RWPE1 (cell line): ENCODE measurements at regions not wholly inside any gene's neighbourhood (a gene's known extent, or its start where the extent isn't known, plus 50 kb on each side); places are given as distances from the start of the nearest gene placed in this dataset.

Experiments used
- CTCF ChIA-PET: fragments of 350-600 bp; sonication (Branson Sonifier 250); formaldehyde crosslinking; extraction: SDS; loops from one replicate; lab custom pipeline; 2021; lab: Yijun Ruan, JAX
- POLR2A ChIA-PET: fragments of 400-600 bp; formaldehyde crosslinking; extraction: SDS; loops from one replicate; lab custom pipeline; 2020; ENCODE audit warnings: antibody characterized with exemption; ENCODE audit not compliant: low non-redundant PET; lab: Yijun Ruan, JAX
- DNase-seq: peaks from one replicate; pipeline ENCODE4 v3.0.0; 2012; ENCODE audit warnings: low spot score
- H3K27ac ChIP-seq: fragments of 450-650 bp; 2 replicates; pipeline ENCODE4 v1.5.1; 2017
- TF ChIP-seq, protein P1 (sequence below): fragments of 450-650 bp; conservative IDR thresholded peaks from 2 replicates; pipeline ENCODE4 v1.5.1; 2017; ENCODE audit warnings: low read depth, mild to moderate bottlenecking

DNA sequence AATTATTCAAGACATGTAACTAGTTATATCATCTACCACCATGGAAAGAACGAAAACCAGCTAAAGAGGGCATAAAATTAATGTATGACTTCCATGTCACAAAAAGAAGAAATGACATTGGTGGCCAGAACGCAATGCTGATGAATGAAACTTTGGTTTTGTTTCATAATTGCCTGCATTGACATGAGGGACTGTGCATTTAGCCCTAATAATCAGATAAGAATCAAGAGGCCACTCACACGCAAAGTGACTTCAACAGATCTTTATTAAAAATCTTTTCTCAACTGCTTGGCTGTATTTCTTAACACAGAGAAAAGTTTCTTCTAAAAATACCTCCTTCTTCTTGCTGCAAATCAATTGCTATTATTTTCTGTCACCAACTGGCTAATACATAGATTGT, 184.7 kb upstream of the RUNX1 start:
- DNase-seq, result no peak
- POLR2A ChIA-PET, result no interaction called here
- CTCF ChIA-PET, result no interaction called here
- TF ChIP-seq, protein P1, sequence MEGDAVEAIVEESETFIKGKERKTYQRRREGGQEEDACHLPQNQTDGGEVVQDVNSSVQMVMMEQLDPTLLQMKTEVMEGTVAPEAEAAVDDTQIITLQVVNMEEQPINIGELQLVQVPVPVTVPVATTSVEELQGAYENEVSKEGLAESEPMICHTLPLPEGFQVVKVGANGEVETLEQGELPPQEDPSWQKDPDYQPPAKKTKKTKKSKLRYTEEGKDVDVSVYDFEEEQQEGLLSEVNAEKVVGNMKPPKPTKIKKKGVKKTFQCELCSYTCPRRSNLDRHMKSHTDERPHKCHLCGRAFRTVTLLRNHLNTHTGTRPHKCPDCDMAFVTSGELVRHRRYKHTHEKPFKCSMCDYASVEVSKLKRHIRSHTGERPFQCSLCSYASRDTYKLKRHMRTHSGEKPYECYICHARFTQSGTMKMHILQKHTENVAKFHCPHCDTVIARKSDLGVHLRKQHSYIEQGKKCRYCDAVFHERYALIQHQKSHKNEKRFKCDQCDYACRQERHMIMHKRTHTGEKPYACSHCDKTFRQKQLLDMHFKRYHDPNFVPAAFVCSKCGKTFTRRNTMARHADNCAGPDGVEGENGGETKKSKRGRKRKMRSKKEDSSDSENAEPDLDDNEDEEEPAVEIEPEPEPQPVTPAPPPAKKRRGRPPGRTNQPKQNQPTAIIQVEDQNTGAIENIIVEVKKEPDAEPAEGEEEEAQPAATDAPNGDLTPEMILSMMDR, result no peak
- H3K27ac ChIP-seq, result no peak overlapping the region

GRCh38 chr21:35232545-35233176, 183.6 kb upstream of the RUNX1 start:
- TF ChIP-seq, protein P1, result no peak
- ChIA-PET CTCF (interaction anchor here (0.8 kb wide), 1 partner anchor 157 kb away, joined by 3 read pairs; no protein-coding TSS in a partner anchor), POLR2A (no interaction called here)
- H3K27ac ChIP-seq, result no peak overlapping the region
- DNase-seq, result peak; percentile 47

- H3K27ac ChIP-seq, result no peak overlapping the region
- ChIA-PET CTCF (interaction anchor here (0.6 kb wide), 1 partner anchor 49 kb away, joined by 3 read pairs; no protein-coding TSS in a partner anchor), POLR2A (no interaction called here)
- TF ChIP-seq, protein P1, result no peak
- DNase-seq, result peak; percentile 26
These were observed 182.0 kb upstream of the RUNX1 start for GRCh38 chr21:35231090-35231489.

DNA sequence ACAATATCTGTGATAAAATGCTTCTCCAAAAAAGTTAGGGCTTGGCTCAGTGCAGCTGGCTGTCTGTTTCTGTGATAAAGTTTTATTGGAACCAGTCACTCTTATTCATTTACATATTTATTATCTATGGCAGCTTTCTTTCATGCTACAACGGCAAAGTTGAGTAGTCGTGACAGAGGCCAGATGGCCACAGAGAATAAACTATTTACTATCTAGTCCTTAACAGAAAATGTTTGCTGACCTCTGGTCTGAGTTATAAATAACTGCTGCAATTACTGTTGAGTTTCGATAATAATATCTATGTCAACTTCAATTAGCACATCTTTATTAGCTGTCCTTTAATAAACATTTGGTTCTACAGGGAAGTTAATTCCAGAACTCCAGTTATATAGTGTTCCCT, 180.2 kb upstream of the RUNX1 start:
- POLR2A ChIA-PET, result no interaction called here
- TF ChIP-seq, protein P1, result no peak
- no peak for DNase-seq
- no peak overlapping the region for H3K27ac ChIP-seq
- CTCF ChIA-PET, result interaction anchor here (0.7 kb wide), 1 partner anchor 23 kb away, joined by 4 read pairs; no protein-coding TSS in a partner anchor

- TF ChIP-seq, protein P1, result no peak
- CTCF ChIA-PET, result no interaction called here
- POLR2A ChIA-PET, result no interaction called here
- H3K27ac ChIP-seq, result no peak overlapping the region
- DNase-seq, result no peak
These were observed 178.7 kb upstream of the RUNX1 start for GRCh38 chr21:35227786-35228185.

GRCh38 chr21:35226968-35227744, 178.1 kb upstream of the RUNX1 start:
- DNase-seq, result no peak
- TF ChIP-seq, protein P1, result no peak
- no peak overlapping the region for H3K27ac ChIP-seq
- CTCF ChIA-PET, result no interaction called here
- POLR2A ChIA-PET, result no interaction called here
